MM.1S (cell line): ENCODE measurements at regions not wholly inside any gene's neighbourhood (a gene's known extent, or its start where the extent isn't known, plus 50 kb on each side); places are given as distances from the start of the nearest gene placed in this dataset.

Experiments
- DNase-seq: peaks from one replicate; pipeline ENCODE4 v3.0.0-alpha.2; 2015
- H2AFZ ChIP-seq: fragments of 300-600 bp; sonication (generic); 2 replicates; pipeline ENCODE4 v1.6.0; 2016; ENCODE audit warnings: antibody characterized with exemption, low read length
- H3F3A ChIP-seq: fragments of 300-600 bp; sonication (generic); 2 replicates; pipeline ENCODE4 v1.6.1; 2016; ENCODE audit warnings: mild to moderate bottlenecking, antibody characterized with exemption, low read length, moderate library complexity, mixed read lengths; ENCODE audit not compliant: insufficient read depth
- H3K27ac ChIP-seq: fragments of 300-600 bp; sonication (generic); 2 replicates; pipeline ENCODE4 v1.5.1; 2016; ENCODE audit warnings: mild to moderate bottlenecking, low read length
- H3K27me3 ChIP-seq: fragments of 300-600 bp; sonication (generic); replicated peaks from 2 replicates; pipeline ENCODE4 v1.6.0; 2016; ENCODE audit warnings: low read length; ENCODE audit not compliant: insufficient read depth
- H3K36me3 ChIP-seq: fragments of 300-600 bp; sonication (generic); replicated peaks from 2 replicates; pipeline ENCODE4 v1.6.1; 2016; ENCODE audit warnings: mild to moderate bottlenecking, low read length, mixed read lengths; ENCODE audit not compliant: insufficient read depth
- H3K4me1 ChIP-seq: fragments of 300-600 bp; sonication (generic); 2 replicates; pipeline ENCODE4 v1.6.1; 2016; ENCODE audit warnings: low read length, mixed read lengths
- H3K4me2 ChIP-seq: fragments of 300-600 bp; sonication (generic); 2 replicates; pipeline ENCODE4 v1.6.0; 2016; ENCODE audit warnings: low read depth, low read length
- H3K4me3 ChIP-seq: fragments of 300-600 bp; sonication (generic); 2 replicates; pipeline ENCODE4 v1.5.1; 2016; ENCODE audit warnings: low read length, mixed read lengths
- H3K79me2 ChIP-seq: fragments of 300-600 bp; sonication (generic); 2 replicates; pipeline ENCODE4 v1.6.1; 2016; ENCODE audit warnings: mixed run types, low read length, mixed read lengths
- H3K9ac ChIP-seq: fragments of 300-600 bp; sonication (generic); 2 replicates; pipeline ENCODE4 v1.6.1; 2016; ENCODE audit warnings: low read length, mixed read lengths
- H3K9me2 ChIP-seq: fragments of 300-600 bp; sonication (generic); replicated peaks from 2 replicates; pipeline ENCODE4 v1.6.1; 2016; ENCODE audit warnings: mild to moderate bottlenecking, low read length, mixed read lengths; ENCODE audit not compliant: insufficient read depth
- H3K9me3 ChIP-seq: fragments of 300-600 bp; sonication (generic); replicated peaks from 2 replicates; pipeline ENCODE4 v1.6.1; 2016; ENCODE audit warnings: mild to moderate bottlenecking, low read length, mixed read lengths; ENCODE audit not compliant: insufficient read depth
- H4K20me1 ChIP-seq: fragments of 300-600 bp; sonication (generic); 2 replicates; pipeline ENCODE4 v1.6.1; 2016; ENCODE audit warnings: mild to moderate bottlenecking, low read length, moderate library complexity, mixed read lengths; ENCODE audit not compliant: insufficient read depth
- CTCF ChIP-seq: fragments of 300-600 bp; sonication (generic); IDR thresholded peaks from 2 replicates; pipeline ENCODE4 v1.5.1; 2016; ENCODE audit warnings: antibody characterized with exemption, low read length, mixed read lengths
- EZH2 ChIP-seq: fragments of 300-600 bp; sonication (generic); optimal IDR thresholded peaks from 2 replicates; pipeline ENCODE3; 2017; ENCODE audit warnings: low read depth, mild to moderate bottlenecking, antibody characterized with exemption, low read length, mixed read lengths
- EZH2phosphoT487 ChIP-seq: fragments of 300-600 bp; sonication (generic); IDR thresholded peaks from 2 replicates; pipeline ENCODE4 v1.6.1; 2018; ENCODE audit warnings: antibody characterized with exemption, low read length

GRCh38 chr10:93186653-93187052, 113.0 kb downstream of the CYP26A1 start:
- Histone ChIP-seq H3K9me3 (no peaks in the 10 kb centered on the region), H3K27ac (no peak overlapping the region), H3K36me3 (no peaks in the 10 kb centered on the region), H3K9me2 (no peaks in the 10 kb centered on the region), H3K4me2 (no peak overlapping the region), H3K4me1 (no peaks in the 10 kb centered on the region), H3K9ac (no peak overlapping the region), H3K79me2 (no peaks in the 10 kb centered on the region), H4K20me1 (no peaks in the 10 kb centered on the region), H3K27me3 (no peaks in the 10 kb centered on the region), H3F3A (no peaks in the 10 kb centered on the region), H3K4me3 (no peak overlapping the region), H2AFZ (no peak overlapping the region)
- no peak for TF ChIP-seq EZH2
- TF ChIP-seq CTCF = no peak
- TF ChIP-seq EZH2phosphoT487 = no peak
- no peak for DNase-seq

GRCh38 chr10:93189944-93190343, 116.3 kb downstream of the CYP26A1 start:
- Histone ChIP-seq H3K36me3 (no peaks in the 10 kb centered on the region), H4K20me1 (no peaks in the 10 kb centered on the region), H3K27ac (no peak overlapping the region), H3K4me2 (no peak overlapping the region), H3K9ac (no peak overlapping the region), H3K79me2 (no peaks in the 10 kb centered on the region), H3K9me3 (no peaks in the 10 kb centered on the region), H3F3A (no peaks in the 10 kb centered on the region), H3K4me3 (no peak overlapping the region), H3K27me3 (no peaks in the 10 kb centered on the region), H3K4me1 (no peaks in the 10 kb centered on the region), H3K9me2 (no peaks in the 10 kb centered on the region), H2AFZ (no peak overlapping the region)
- no peak for TF ChIP-seq EZH2phosphoT487
- DNase-seq = no peak

GRCh38 chr10:93190372-93190771, 116.7 kb downstream of the CYP26A1 start:
- H3K27me3 ChIP-seq = no peaks in the 10 kb centered on the region
- H3K9me3 ChIP-seq = no peaks in the 10 kb centered on the region
- H3F3A ChIP-seq = no peaks in the 10 kb centered on the region
- H3K79me2 ChIP-seq = no peaks in the 10 kb centered on the region
- no peaks in the 10 kb centered on the region for H3K9me2 ChIP-seq
- H2AFZ ChIP-seq = no peak overlapping the region
- no peak overlapping the region for H3K4me3 ChIP-seq
- H4K20me1 ChIP-seq = no peaks in the 10 kb centered on the region
- no peaks in the 10 kb centered on the region for H3K36me3 ChIP-seq
- TF ChIP-seq EZH2phosphoT487 = no peak
- no peak for TF ChIP-seq EZH2
- TF ChIP-seq CTCF = no peak
- no peaks in the 10 kb centered on the region for H3K4me1 ChIP-seq
- no peak overlapping the region for H3K4me2 ChIP-seq
- no peak for DNase-seq
- no peak overlapping the region for H3K27ac ChIP-seq
- H3K9ac ChIP-seq = no peak overlapping the region

GRCh38 chr10:93193906-93194305, 120.2 kb downstream of the CYP26A1 start:
- H3K9ac ChIP-seq = no peak overlapping the region
- no peak for TF ChIP-seq CTCF
- TF ChIP-seq EZH2phosphoT487 = no peak
- TF ChIP-seq EZH2 = no peak
- DNase-seq = no peak

More at GRCh38 chr10:93193906-93194305, 120.2 kb downstream of the CYP26A1 start:
- Histone ChIP-seq H3K4me2 (no peak overlapping the region), H3K4me1 (0 out of 2 replicates have a peak, but pooled peaks cover 7% of the 10 kb centered on the region), H3K9me3 (no peaks in the 10 kb centered on the region), H3K4me3 (no peak overlapping the region), H3K27me3 (no peaks in the 10 kb centered on the region), H3K27ac (no peak overlapping the region), H3K9me2 (no peaks in the 10 kb centered on the region), H3K79me2 (no peaks in the 10 kb centered on the region), H3K36me3 (no peaks in the 10 kb centered on the region), H2AFZ (no peak overlapping the region), H4K20me1 (no peaks in the 10 kb centered on the region), H3F3A (no peaks in the 10 kb centered on the region)
